ENCODE measurements at regions not wholly inside any gene's neighbourhood (a gene's known extent, or its start where the extent isn't known, plus 50 kb on each side); places are given as distances from the start of the nearest gene placed in this dataset.

GRCh38 chr10:57775250-57775649, 492.4 kb downstream of the IPMK start:
- Mint-ChIP-seq H3K4me3 (no peak overlapping the region), H3K27me3 (no peaks in the 10 kb centered on the region), H3K4me1 (ENCODE audit: unreplicated experiment) (no peaks in the 10 kb centered on the region), H3K36me3 (no peaks in the 10 kb centered on the region), H3K9me3 (peaks cover 5% of the 10 kb centered on the region), H3K27ac (no peak overlapping the region)
- DNase-seq (ENCODE audit: extremely low spot score, unreplicated experiment): no peak
- TF ChIP-seq CTCF (conservative IDR thresholded peaks at IDR 0.05): no peak

GRCh38 chr10:57769298-57769697, 498.4 kb downstream of the IPMK start:
- no peak for DNase-seq (ENCODE audit: extremely low spot score, unreplicated experiment)
- no peaks in the 10 kb centered on the region for H3K27me3 Mint-ChIP-seq
- H3K4me1 Mint-ChIP-seq (ENCODE audit: unreplicated experiment): no peaks in the 10 kb centered on the region
- H3K36me3 Mint-ChIP-seq: no peaks in the 10 kb centered on the region
- H3K27ac Mint-ChIP-seq: no peak overlapping the region
- no peak for TF ChIP-seq CTCF (conservative IDR thresholded peaks at IDR 0.05)
- no peaks in the 10 kb centered on the region for H3K9me3 Mint-ChIP-seq
- H3K4me3 Mint-ChIP-seq: no peak overlapping the region

GRCh38 chr10:57759777-57760176, 507.9 kb downstream of the IPMK start:
- H3K27me3 Mint-ChIP-seq: no peaks in the 10 kb centered on the region
- H3K4me3 Mint-ChIP-seq: no peak overlapping the region
- no peaks in the 10 kb centered on the region for H3K4me1 Mint-ChIP-seq (ENCODE audit: unreplicated experiment)
- H3K36me3 Mint-ChIP-seq: no peaks in the 10 kb centered on the region
- DNase-seq (ENCODE audit: extremely low spot score, unreplicated experiment): no peak
- TF ChIP-seq CTCF (conservative IDR thresholded peaks at IDR 0.05): no peak
- no peaks in the 10 kb centered on the region for H3K9me3 Mint-ChIP-seq
- H3K27ac Mint-ChIP-seq: no peak overlapping the region

GRCh38 chr10:57754803-57755202, 512.9 kb downstream of the IPMK start:
- Mint-ChIP-seq H3K36me3 (no peaks in the 10 kb centered on the region), H3K27me3 (no peaks in the 10 kb centered on the region), H3K27ac (no peak overlapping the region), H3K9me3 (no peaks in the 10 kb centered on the region), H3K4me1 (ENCODE audit: unreplicated experiment) (no peaks in the 10 kb centered on the region), H3K4me3 (no peak overlapping the region)
- no peak for TF ChIP-seq CTCF (conservative IDR thresholded peaks at IDR 0.05)
- no peak for DNase-seq (ENCODE audit: extremely low spot score, unreplicated experiment)

- Mint-ChIP-seq H3K27ac (no peak overlapping the region), H3K4me1 (ENCODE audit: unreplicated experiment) (no peaks in the 10 kb centered on the region), H3K27me3 (no peaks in the 10 kb centered on the region), H3K36me3 (no peaks in the 10 kb centered on the region), H3K9me3 (no peaks in the 10 kb centered on the region), H3K4me3 (no peak overlapping the region)
- TF ChIP-seq CTCF (conservative IDR thresholded peaks at IDR 0.05): no peak
- no peak for DNase-seq (ENCODE audit: extremely low spot score, unreplicated experiment)
Measured at GRCh38 chr10:57743711-57744110, 524.0 kb downstream of the IPMK start.

GRCh38 chr10:57741751-57742150, 525.9 kb downstream of the IPMK start:
- Mint-ChIP-seq H3K36me3 (no peaks in the 10 kb centered on the region), H3K4me3 (no peak overlapping the region), H3K27me3 (no peaks in the 10 kb centered on the region), H3K4me1 (ENCODE audit: unreplicated experiment) (no peaks in the 10 kb centered on the region), H3K27ac (no peak overlapping the region), H3K9me3 (no peaks in the 10 kb centered on the region)
- no peak for DNase-seq (ENCODE audit: extremely low spot score, unreplicated experiment)
- TF ChIP-seq CTCF (conservative IDR thresholded peaks at IDR 0.05): no peak
